Activated CD4-positive, alpha-beta T cell treated with anti-CD3 and anti-CD28 coated beads for 36 hours (primary cell): ENCODE measurements at regions not wholly inside any gene's neighbourhood (a gene's known extent, or its start where the extent isn't known, plus 50 kb on each side); places are given as distances from the start of the nearest gene placed in this dataset.

Experiments used
- ATAC-seq: fragments of 200-7000 bp; cut with Tn5 transposase; one replicate; pipeline ENCODE4 v1.10.0; 2021; ENCODE audit warnings: mild to moderate bottlenecking, moderate library complexity
- CTCF ChIA-PET: fragments of 350-600 bp; sonication (Branson Sonifier 250); formaldehyde crosslinking; loops from one replicate; lab custom pipeline; 2021; ENCODE audit warnings: antibody characterized with exemption; lab: Charles Lee
- POLR2A ChIA-PET: fragments of 350-600 bp; sonication (Branson Sonifier 250); formaldehyde crosslinking; loops from one replicate; lab custom pipeline; 2021; ENCODE audit warnings: antibody characterized with exemption, inconsistent platforms; lab: Charles Lee
- DNase-seq: peaks from one replicate; pipeline ENCODE4 v3.0.0-alpha.2; 2020
- H3K27ac Mint-ChIP-seq: one replicate; pipeline ENCODE4 v1.8.0; 2021; ENCODE audit warnings: mixed read lengths
- H3K27me3 Mint-ChIP-seq: one replicate; pipeline ENCODE4 v1.8.0; 2021; ENCODE audit warnings: mixed read lengths
- H3K36me3 Mint-ChIP-seq: one replicate; pipeline ENCODE4 v1.8.0; 2021; ENCODE audit warnings: low read depth, mixed read lengths
- H3K4me1 Mint-ChIP-seq: one replicate; pipeline ENCODE4 v1.8.0; 2021; ENCODE audit warnings: mixed read lengths
- H3K4me3 Mint-ChIP-seq: one replicate; pipeline ENCODE4 v1.8.0; 2021; ENCODE audit warnings: mild to moderate bottlenecking, moderate library complexity, mixed read lengths
- H3K9me3 Mint-ChIP-seq: one replicate; pipeline ENCODE4 v1.8.0; 2021; ENCODE audit warnings: low read depth, mixed read lengths
- intact Hi-C, 2 experiments: fragments of 100-400 bp; cut with DNase I in 1 of 2; cut with micrococcal nuclease in 1 of 2; formaldehyde crosslinking; loops; one replicate each; pipeline versions ENCODE4 v1.14.2 to v1.15.1; 2022 to 2024; cut with DNase I, micrococcal nuclease

GRCh38 chr1:82094136-82094535 is 293.4 kb downstream of the ADGRL2 start:
- ATAC-seq (no peak), DNase-seq (no peak)
- ChIA-PET CTCF (interaction anchor here (0.7 kb wide), 1 partner anchor 537 kb away, joined by 4 read pairs; no protein-coding TSS in a partner anchor), POLR2A (no interaction called here)
- no peak overlapping the region for H3K27ac Mint-ChIP-seq
- intact Hi-C loops, result no loop called here
- H3K9me3 Mint-ChIP-seq, result no peaks in the 10 kb centered on the region
- no peaks in the 10 kb centered on the region for H3K36me3 Mint-ChIP-seq
- H3K27me3 Mint-ChIP-seq, result no peaks in the 10 kb centered on the region
- no peaks in the 10 kb centered on the region for H3K4me1 Mint-ChIP-seq
- no peak overlapping the region for H3K4me3 Mint-ChIP-seq

DNA sequence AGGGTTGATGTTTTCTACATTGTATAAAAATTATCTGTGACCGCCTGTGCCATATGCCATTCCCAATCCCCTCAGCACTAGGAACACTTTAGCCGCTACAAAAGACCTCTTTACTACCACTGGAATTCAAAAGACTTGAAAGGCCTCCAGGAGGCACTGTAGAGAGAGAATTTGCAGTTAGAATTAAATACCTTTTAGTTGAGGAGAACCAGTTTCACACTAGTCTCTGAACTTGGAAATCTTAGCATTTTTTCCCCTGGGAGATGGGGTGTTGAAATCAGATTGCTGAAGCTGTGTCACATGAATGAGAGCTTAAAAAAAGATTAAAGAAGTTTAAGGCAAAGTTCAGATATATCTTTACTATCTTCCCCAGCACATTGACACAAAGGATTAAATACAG is 291.0 kb downstream of the ADGRL2 start:
- no peaks in the 10 kb centered on the region for H3K9me3 Mint-ChIP-seq

DNA sequence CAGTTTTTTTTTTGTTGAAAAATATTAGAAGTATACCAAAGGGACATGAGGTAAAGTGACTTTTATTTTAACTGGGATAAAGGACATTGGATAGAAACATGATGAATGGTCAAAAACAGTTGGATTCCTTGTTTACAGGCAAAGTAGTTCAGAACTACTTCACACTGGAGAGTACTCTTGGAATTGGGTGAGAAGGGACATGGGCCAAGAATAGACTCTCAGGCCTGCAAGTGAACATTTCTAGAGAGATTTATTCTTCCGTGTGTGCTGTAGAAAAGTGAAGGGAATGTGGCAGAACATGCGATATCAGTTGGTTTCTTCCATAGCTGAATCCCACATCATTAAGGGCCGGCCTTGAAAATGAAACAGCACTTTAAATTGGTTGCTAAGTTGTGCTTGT is 290.5 kb downstream of the ADGRL2 start:
- POLR2A ChIA-PET, result no interaction called here
- intact Hi-C loops, result no loop called here
- Mint-ChIP-seq H3K4me1 (no peaks in the 10 kb centered on the region), H3K9me3 (no peaks in the 10 kb centered on the region), H3K4me3 (no peak overlapping the region), H3K36me3 (no peaks in the 10 kb centered on the region), H3K27me3 (no peaks in the 10 kb centered on the region), H3K27ac (no peak overlapping the region)
- DNase-seq, result no peak
- ATAC-seq, result no peak
- CTCF ChIA-PET, result no interaction called here

More for the DNA sequence above, 291.0 kb downstream of the ADGRL2 start:
- Mint-ChIP-seq H3K36me3 (no peaks in the 10 kb centered on the region), H3K4me3 (no peak overlapping the region), H3K27ac (no peak overlapping the region), H3K27me3 (no peaks in the 10 kb centered on the region), H3K4me1 (no peaks in the 10 kb centered on the region)
- POLR2A ChIA-PET, result no interaction called here
- no peak for DNase-seq
- intact Hi-C loops, result no loop called here
- CTCF ChIA-PET, result interaction anchor here (0.7 kb wide), 1 partner anchor 1467 kb away, joined by 3 read pairs; no protein-coding TSS in a partner anchor
- no peak for ATAC-seq

- H3K27ac Mint-ChIP-seq, result no peak overlapping the region
- H3K9me3 Mint-ChIP-seq, result no peaks in the 10 kb centered on the region
- POLR2A ChIA-PET, result no interaction called here
- no peaks in the 10 kb centered on the region for H3K36me3 Mint-ChIP-seq
- DNase-seq, result no peak
- intact Hi-C loops, result no loop called here
- CTCF ChIA-PET, result interaction anchor here (1.5 kb wide), 1 partner anchor 10 kb away, joined by 4 read pairs; no protein-coding TSS in a partner anchor
- no peaks in the 10 kb centered on the region for H3K4me1 Mint-ChIP-seq
- no peak for ATAC-seq
- no peak overlapping the region for H3K4me3 Mint-ChIP-seq
- H3K27me3 Mint-ChIP-seq, result no peaks in the 10 kb centered on the region
These were observed 289.4 kb downstream of the ADGRL2 start for GRCh38 chr1:82090104-82090503.

- ChIA-PET POLR2A (interaction anchor here (0.5 kb wide), 1 partner anchor 10 kb away, joined by 3 read pairs; no protein-coding TSS in a partner anchor), CTCF (no interaction called here)
- H3K27me3 Mint-ChIP-seq, result no peaks in the 10 kb centered on the region
- no peaks in the 10 kb centered on the region for H3K9me3 Mint-ChIP-seq
- DNase-seq, result no peak
- H3K4me3 Mint-ChIP-seq, result no peak overlapping the region
- no peak for ATAC-seq
- no peaks in the 10 kb centered on the region for H3K36me3 Mint-ChIP-seq
- H3K4me1 Mint-ChIP-seq, result no peaks in the 10 kb centered on the region
- H3K27ac Mint-ChIP-seq, result no peak overlapping the region
- intact Hi-C loops, result no loop called here
These were observed 286.0 kb downstream of the ADGRL2 start for GRCh38 chr1:82086739-82087138.

GRCh38 chr1:82079607-82080006 is 278.9 kb downstream of the ADGRL2 start:
- no peaks in the 10 kb centered on the region for H3K9me3 Mint-ChIP-seq
- H3K27ac Mint-ChIP-seq, result no peak overlapping the region
- no peaks in the 10 kb centered on the region for H3K4me1 Mint-ChIP-seq
- ChIA-PET CTCF (no interaction called here), POLR2A (no interaction called here)
- DNase-seq (no peak), ATAC-seq (no peak)
- H3K36me3 Mint-ChIP-seq, result no peaks in the 10 kb centered on the region
- H3K27me3 Mint-ChIP-seq, result no peaks in the 10 kb centered on the region
- H3K4me3 Mint-ChIP-seq, result no peak overlapping the region
- intact Hi-C loops, result no loop called here

GRCh38 chr1:82073659-82074058 is 272.9 kb downstream of the ADGRL2 start:
- Mint-ChIP-seq H3K4me3 (no peak overlapping the region), H3K27me3 (no peaks in the 10 kb centered on the region), H3K4me1 (no peaks in the 10 kb centered on the region), H3K36me3 (no peaks in the 10 kb centered on the region), H3K9me3 (no peaks in the 10 kb centered on the region), H3K27ac (no peak overlapping the region)
- ATAC-seq (no peak), DNase-seq (no peak)
- intact Hi-C loops, result no loop called here
- CTCF ChIA-PET, result interaction anchor here (0.6 kb wide), 1 partner anchor 45 kb away, joined by 3 read pairs; no protein-coding TSS in a partner anchor
- POLR2A ChIA-PET, result no interaction called here

DNA sequence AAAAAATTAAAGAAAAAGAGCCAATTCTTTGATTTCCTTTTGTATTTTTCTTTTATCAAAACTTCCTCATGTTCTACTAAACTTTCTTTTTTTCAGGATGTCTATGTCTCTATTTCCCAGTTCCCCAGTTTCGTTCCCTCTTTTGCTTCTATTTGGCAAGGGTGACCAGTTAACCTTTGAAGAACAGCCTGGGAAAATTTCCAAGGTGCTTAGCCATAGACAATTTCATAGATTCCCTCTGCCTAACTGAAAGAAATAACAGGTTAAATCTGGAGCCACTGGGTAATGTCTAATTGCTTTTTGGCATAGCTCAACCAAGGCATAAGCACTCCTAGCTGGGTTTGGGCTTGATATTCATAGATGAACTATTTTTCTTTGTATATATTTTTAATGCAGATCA is 272.3 kb downstream of the ADGRL2 start:
- Mint-ChIP-seq H3K9me3 (no peaks in the 10 kb centered on the region), H3K27me3 (no peaks in the 10 kb centered on the region), H3K4me3 (no peak overlapping the region), H3K36me3 (no peaks in the 10 kb centered on the region), H3K27ac (no peak overlapping the region), H3K4me1 (no peaks in the 10 kb centered on the region)
- POLR2A ChIA-PET, result no interaction called here
- no peak for DNase-seq
- intact Hi-C loops, result no loop called here
- CTCF ChIA-PET, result no interaction called here
- ATAC-seq, result no peak

DNA sequence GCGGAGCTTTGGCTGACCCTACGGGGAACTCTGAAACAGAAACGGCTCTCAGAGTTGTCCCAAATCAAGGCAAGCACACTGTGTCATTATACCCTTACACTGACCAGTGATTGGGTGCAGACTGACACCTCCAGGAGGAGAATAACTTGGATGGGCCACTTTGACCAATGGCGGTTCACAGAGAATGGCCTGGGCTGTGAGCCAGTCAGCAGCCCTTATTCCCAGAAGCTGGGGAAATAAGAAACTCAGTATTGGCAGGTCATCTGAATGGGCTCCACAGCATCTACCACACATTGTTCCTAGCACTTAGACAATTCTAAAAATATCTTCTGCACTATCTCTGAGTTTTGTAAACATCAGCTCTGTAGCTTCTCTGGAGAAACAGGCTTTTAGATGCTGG is 265.2 kb downstream of the ADGRL2 start:
- no peak overlapping the region for H3K27ac Mint-ChIP-seq
- ChIA-PET CTCF (no interaction called here), POLR2A (interaction anchor here (0.6 kb wide), 1 partner anchor 12 kb away, joined by 4 read pairs; no protein-coding TSS in a partner anchor)
- H3K36me3 Mint-ChIP-seq, result no peaks in the 10 kb centered on the region
- no peak for DNase-seq
- no peaks in the 10 kb centered on the region for H3K4me1 Mint-ChIP-seq
- ATAC-seq, result no peak
- no peaks in the 10 kb centered on the region for H3K9me3 Mint-ChIP-seq
- no peaks in the 10 kb centered on the region for H3K27me3 Mint-ChIP-seq
- no peak overlapping the region for H3K4me3 Mint-ChIP-seq
- intact Hi-C loops, result no loop called here

- Mint-ChIP-seq H3K4me1 (no peaks in the 10 kb centered on the region), H3K27ac (no peak overlapping the region), H3K4me3 (no peak overlapping the region), H3K27me3 (no peaks in the 10 kb centered on the region), H3K9me3 (no peaks in the 10 kb centered on the region), H3K36me3 (no peaks in the 10 kb centered on the region)
- intact Hi-C loops, result no loop called here
- ChIA-PET POLR2A (no interaction called here), CTCF (interaction anchor here (0.6 kb wide), 1 partner anchor 1689 kb away, joined by 3 read pairs; no protein-coding TSS in a partner anchor)
- ATAC-seq (no peak), DNase-seq (no peak)
These were observed 264.0 kb downstream of the ADGRL2 start for GRCh38 chr1:82064691-82065090.

GRCh38 chr1:82062206-82062605 is 261.5 kb downstream of the ADGRL2 start:
- no peaks in the 10 kb centered on the region for H3K36me3 Mint-ChIP-seq
- no peaks in the 10 kb centered on the region for H3K9me3 Mint-ChIP-seq
- DNase-seq (no peak), ATAC-seq (no peak)
- H3K4me3 Mint-ChIP-seq, result no peak overlapping the region
- ChIA-PET POLR2A (no interaction called here), CTCF (interaction anchor here (1.4 kb wide), 1 partner anchor 14 kb away, joined by 3 read pairs; no protein-coding TSS in a partner anchor)
- intact Hi-C loops, result no loop called here
- no peaks in the 10 kb centered on the region for H3K27me3 Mint-ChIP-seq
- no peak overlapping the region for H3K27ac Mint-ChIP-seq
- H3K4me1 Mint-ChIP-seq, result no peaks in the 10 kb centered on the region

DNA sequence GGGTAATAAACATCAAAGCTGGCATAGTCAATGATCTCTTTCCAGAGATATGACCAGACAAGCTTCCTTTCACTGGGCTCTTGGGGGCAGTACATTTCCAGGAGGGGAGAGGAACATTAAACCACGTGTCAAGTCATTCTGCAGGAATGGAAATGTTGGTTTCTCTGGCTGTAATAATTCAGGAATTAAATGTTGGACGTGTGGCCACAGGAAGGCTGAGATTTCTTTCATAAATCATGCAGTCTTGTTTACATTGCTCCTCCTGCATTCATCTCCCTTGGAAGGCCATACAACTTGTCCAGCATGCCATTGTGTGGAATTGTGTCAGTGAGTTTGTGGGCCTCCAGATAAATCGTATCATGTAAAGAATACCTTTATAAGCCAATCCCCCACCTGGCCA is 259.2 kb downstream of the ADGRL2 start:
- POLR2A ChIA-PET, result no interaction called here

More for the DNA sequence above, 259.2 kb downstream of the ADGRL2 start:
- CTCF ChIA-PET, result interaction anchor here (0.7 to 1.3 kb wide), 3 partner anchors 9 to 19 kb away, joined by 3 to 5 read pairs (median 4); no protein-coding TSS in a partner anchor
- no peaks in the 10 kb centered on the region for H3K27me3 Mint-ChIP-seq
- peaks cover 5% of the 10 kb centered on the region for H3K9me3 Mint-ChIP-seq
- no peak overlapping the region for H3K27ac Mint-ChIP-seq
- DNase-seq (no peak), ATAC-seq (no peak)
- no peak overlapping the region for H3K4me3 Mint-ChIP-seq
- intact Hi-C loops, result no loop called here
- H3K36me3 Mint-ChIP-seq, result no peaks in the 10 kb centered on the region
- H3K4me1 Mint-ChIP-seq, result no peaks in the 10 kb centered on the region
